Endothelial cell (in vitro differentiated cells): ENCODE measurements at regions not wholly inside any gene's neighbourhood (a gene's known extent, or its start where the extent isn't known, plus 50 kb on each side); places are given as distances from the start of the nearest gene placed in this dataset.
"Not testable (repeated sequence)": the region's sequence is repeated elsewhere in the genome, so short reads cannot be mapped to it uniquely, and the experiment has no call there.

ENCODE experiments used
- DNase-seq: peaks from one replicate; pipeline ENCODE4 v3.0.0; 2021; ENCODE audit warnings: low spot score
- H3K27ac Mint-ChIP-seq: one replicate; pipeline ENCODE4 v1.8.0; 2021; ENCODE audit warnings: mixed read lengths, inconsistent platforms; ENCODE audit not compliant: unreplicated experiment
- H3K27me3 Mint-ChIP-seq: one replicate; pipeline ENCODE4 v1.8.0; 2021; ENCODE audit warnings: mild to moderate bottlenecking, moderate library complexity, mixed read lengths, inconsistent platforms; ENCODE audit not compliant: unreplicated experiment
- H3K36me3 Mint-ChIP-seq: one replicate; pipeline ENCODE4 v1.8.0; 2021; ENCODE audit warnings: mild to moderate bottlenecking, low read depth, mixed read lengths, inconsistent platforms; ENCODE audit not compliant: unreplicated experiment
- H3K4me1 Mint-ChIP-seq: one replicate; pipeline ENCODE4 v1.8.0; 2021; ENCODE audit warnings: mild to moderate bottlenecking, mixed read lengths, inconsistent platforms; ENCODE audit not compliant: unreplicated experiment
- H3K4me3 Mint-ChIP-seq: one replicate; pipeline ENCODE4 v1.8.0; 2021; ENCODE audit warnings: mild to moderate bottlenecking, mixed read lengths, inconsistent platforms; ENCODE audit not compliant: unreplicated experiment
- H3K9me3 Mint-ChIP-seq: one replicate; pipeline ENCODE4 v1.8.0; 2021; ENCODE audit warnings: mixed read lengths, inconsistent platforms; ENCODE audit not compliant: unreplicated experiment
- TF ChIP-seq, protein P1 (sequence below): fragments of 200-600 bp; sonication (generic); IDR thresholded peaks from one replicate; pipeline ENCODE4 v1.5.0; 2021; ENCODE audit warnings: antibody characterized with exemption; ENCODE audit not compliant: unreplicated experiment

DNA sequence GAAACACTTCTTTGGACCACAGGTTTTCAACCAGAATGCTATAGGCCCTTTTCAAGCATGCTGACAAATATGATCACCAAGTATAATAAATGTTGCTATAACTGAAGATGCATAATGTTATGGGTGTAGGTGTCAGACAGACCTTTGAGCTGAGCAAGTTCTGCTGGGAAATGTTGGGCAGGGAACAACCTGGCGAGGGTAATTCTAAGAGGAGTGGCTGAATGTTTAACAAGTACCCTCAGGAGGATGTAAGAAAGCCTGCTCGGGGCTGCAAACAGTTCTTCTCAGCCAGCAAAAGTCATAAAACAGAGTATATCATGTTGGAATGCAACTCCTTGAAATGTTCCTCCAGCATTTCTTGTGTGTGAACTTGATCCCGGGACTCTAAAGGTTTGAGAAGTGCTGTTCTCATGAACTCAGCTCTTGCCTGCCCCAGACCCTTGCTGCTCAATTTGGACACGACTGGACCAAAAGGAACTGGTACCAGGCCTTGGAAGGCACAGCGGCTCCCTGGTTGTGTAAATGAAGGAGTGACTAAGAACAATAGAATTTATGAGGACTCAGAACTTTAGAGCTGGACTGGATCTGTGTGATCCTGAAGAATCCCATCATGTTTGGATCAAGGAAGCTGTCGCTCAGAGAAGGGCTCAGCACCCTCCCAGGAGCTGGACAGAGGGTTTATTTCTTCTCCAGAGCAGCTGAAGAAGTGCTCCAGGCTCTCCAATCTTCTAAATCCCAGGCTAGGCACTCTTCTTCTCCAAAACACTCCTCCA, 143.2 kb upstream of the ANK3 start:
- Mint-ChIP-seq H3K27me3 (no peaks in the 10 kb centered on the region), H3K36me3 (no peaks in the 10 kb centered on the region), H3K27ac (no peak overlapping the region), H3K4me1 (no peaks in the 10 kb centered on the region), H3K4me3 (no peak overlapping the region), H3K9me3 (no peaks in the 10 kb centered on the region)
- TF ChIP-seq, protein P1, sequence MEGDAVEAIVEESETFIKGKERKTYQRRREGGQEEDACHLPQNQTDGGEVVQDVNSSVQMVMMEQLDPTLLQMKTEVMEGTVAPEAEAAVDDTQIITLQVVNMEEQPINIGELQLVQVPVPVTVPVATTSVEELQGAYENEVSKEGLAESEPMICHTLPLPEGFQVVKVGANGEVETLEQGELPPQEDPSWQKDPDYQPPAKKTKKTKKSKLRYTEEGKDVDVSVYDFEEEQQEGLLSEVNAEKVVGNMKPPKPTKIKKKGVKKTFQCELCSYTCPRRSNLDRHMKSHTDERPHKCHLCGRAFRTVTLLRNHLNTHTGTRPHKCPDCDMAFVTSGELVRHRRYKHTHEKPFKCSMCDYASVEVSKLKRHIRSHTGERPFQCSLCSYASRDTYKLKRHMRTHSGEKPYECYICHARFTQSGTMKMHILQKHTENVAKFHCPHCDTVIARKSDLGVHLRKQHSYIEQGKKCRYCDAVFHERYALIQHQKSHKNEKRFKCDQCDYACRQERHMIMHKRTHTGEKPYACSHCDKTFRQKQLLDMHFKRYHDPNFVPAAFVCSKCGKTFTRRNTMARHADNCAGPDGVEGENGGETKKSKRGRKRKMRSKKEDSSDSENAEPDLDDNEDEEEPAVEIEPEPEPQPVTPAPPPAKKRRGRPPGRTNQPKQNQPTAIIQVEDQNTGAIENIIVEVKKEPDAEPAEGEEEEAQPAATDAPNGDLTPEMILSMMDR, result no peak
- no peak for DNase-seq

- no peaks in the 10 kb centered on the region for H3K27me3 Mint-ChIP-seq
- no peaks in the 10 kb centered on the region for H3K9me3 Mint-ChIP-seq
- no peak for DNase-seq
- H3K4me3 Mint-ChIP-seq, result no peak overlapping the region
- TF ChIP-seq, protein P1, result no peak
- no peaks in the 10 kb centered on the region for H3K4me1 Mint-ChIP-seq
- no peak overlapping the region for H3K27ac Mint-ChIP-seq
- no peaks in the 10 kb centered on the region for H3K36me3 Mint-ChIP-seq
Measured at GRCh38 chr10:60531006-60531405, 141.3 kb upstream of the ANK3 start.

- DNase-seq, result no peak
- H3K36me3 Mint-ChIP-seq, result no peaks in the 10 kb centered on the region
- peaks cover under 1% of the 10 kb centered on the region for H3K4me1 Mint-ChIP-seq
- no peak overlapping the region for H3K4me3 Mint-ChIP-seq
- H3K27me3 Mint-ChIP-seq, result peaks cover 4% of the 10 kb centered on the region
- no peak overlapping the region for H3K27ac Mint-ChIP-seq
- TF ChIP-seq, protein P1, result no peak
- no peaks in the 10 kb centered on the region for H3K9me3 Mint-ChIP-seq
Measured at GRCh38 chr10:60527676-60528075, 138.0 kb upstream of the ANK3 start.

DNA sequence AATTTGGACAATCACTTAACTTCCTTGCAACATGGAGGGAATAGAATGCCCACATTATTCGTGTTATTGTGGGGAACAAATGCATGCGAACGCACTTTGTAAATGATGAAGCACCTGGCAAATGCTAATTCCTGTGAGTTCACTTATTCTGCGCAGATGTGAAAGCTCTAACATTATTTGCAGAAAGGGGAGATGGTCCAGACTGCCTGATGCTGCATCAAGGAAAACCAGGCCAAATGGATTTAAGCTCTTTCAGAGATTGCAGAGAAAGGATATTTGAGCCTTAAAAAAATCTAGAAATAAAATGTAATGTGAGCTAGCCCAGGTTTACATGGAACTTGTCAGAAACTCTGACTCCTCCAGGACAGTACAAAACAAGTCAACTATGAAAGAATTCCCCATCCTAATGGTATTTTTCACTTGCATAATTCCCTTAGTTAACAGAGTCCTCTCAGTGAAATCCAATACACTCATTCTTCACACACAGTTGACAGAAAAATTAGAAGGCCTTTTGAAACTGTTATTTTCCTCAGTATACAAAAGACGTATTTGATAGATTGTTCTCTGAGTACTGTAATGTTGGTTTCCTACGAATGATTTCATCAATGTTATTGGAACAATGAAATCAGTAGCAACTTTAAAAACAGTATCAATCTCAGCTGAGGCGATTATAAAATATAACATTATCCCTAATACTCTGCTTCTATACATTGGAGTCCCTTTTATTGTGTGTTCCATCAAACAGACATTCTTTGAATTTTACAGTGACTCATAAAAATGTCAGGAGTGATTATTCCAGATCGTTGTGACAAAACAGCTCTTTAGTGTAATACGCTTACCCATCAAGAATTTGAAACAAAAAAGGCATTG, 136.3 kb upstream of the ANK3 start:
- TF ChIP-seq, protein P1, result no peak
- Mint-ChIP-seq H3K27ac (no peak overlapping the region), H3K9me3 (no peaks in the 10 kb centered on the region), H3K36me3 (no peaks in the 10 kb centered on the region), H3K27me3 (peaks cover 4% of the 10 kb centered on the region), H3K4me1 (peaks cover 9% of the 10 kb centered on the region), H3K4me3 (no peak overlapping the region)
- no peak for DNase-seq

DNA sequence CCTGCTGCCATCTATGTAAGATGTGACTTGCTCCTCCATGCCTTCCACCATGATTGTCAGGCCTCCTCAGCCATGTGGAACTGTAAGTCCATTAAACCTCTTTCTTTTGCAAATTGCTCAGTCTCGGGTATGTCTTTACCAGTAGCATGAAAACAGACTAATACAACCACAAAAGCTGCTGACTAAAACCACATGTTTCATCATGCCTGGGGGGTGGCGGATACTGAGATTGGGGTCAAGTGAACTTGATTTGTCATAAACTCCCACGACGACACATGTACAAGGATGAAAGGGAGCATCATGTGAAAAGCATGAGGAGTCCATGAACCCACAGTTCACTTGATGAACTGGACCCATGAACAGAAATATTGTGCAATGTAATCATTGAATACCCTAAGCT, 134.9 kb upstream of the ANK3 start:
- TF ChIP-seq, protein P1, result no peak
- H3K4me3 Mint-ChIP-seq, result no peak overlapping the region
- peaks cover 4% of the 10 kb centered on the region for H3K27me3 Mint-ChIP-seq
- H3K4me1 Mint-ChIP-seq, result peaks cover 9% of the 10 kb centered on the region
- no peak overlapping the region for H3K27ac Mint-ChIP-seq
- no peaks in the 10 kb centered on the region for H3K9me3 Mint-ChIP-seq
- no peaks in the 10 kb centered on the region for H3K36me3 Mint-ChIP-seq
- no peak for DNase-seq

- H3K27ac Mint-ChIP-seq, H3K9me3 Mint-ChIP-seq, H3K4me3 Mint-ChIP-seq, DNase-seq, H3K36me3 Mint-ChIP-seq, H3K4me1 Mint-ChIP-seq, H3K27me3 Mint-ChIP-seq: not testable (repeated sequence)
Measured at GRCh38 chr10:60523371-60523770, 133.7 kb upstream of the ANK3 start.
